ENCODE measurements at regions not wholly inside any gene's neighbourhood (a gene's known extent, or its start where the extent isn't known, plus 50 kb on each side); places are given as distances from the start of the nearest gene placed in this dataset.

DNA sequence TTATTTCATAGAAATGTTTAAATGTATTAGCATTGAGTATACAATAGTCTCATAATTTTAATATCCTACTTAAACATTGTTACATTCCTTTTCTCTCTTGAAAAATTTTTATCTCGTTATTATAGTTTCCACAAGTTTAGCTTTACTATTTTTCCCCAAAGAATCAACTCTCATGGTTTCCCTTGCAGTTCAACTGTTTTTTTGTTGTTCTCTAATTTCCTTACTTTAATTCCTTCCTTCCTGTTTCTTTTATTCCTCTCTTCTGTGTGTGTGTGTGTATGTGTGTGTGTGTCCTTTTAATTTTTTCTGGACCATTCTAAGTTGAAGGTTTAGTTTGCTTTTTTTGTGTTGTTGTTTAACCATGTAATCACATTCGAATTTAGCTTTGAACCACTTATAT is 171.1 kb downstream of the GASK1B start:
- H3K4me3 ChIP-seq (ENCODE audit: low read length), result no peak overlapping the region
- no peak overlapping the region for H3K9ac ChIP-seq (ENCODE audit: low read length)
- no peak overlapping the region for H3K4me2 ChIP-seq (ENCODE audit: low read length)
- no peak overlapping the region for H2AFZ ChIP-seq (ENCODE audit: low read depth, low read length)
- no peak overlapping the region for H3K27ac ChIP-seq (ENCODE audit: low read length)
- H3K4me1 ChIP-seq (ENCODE audit: low read length), result no peaks in the 10 kb centered on the region
- H3K79me2 ChIP-seq (ENCODE audit: low read length), result no peaks in the 10 kb centered on the region
- no peaks in the 10 kb centered on the region for H4K20me1 ChIP-seq (ENCODE audit: insufficient read depth, low read length)
- H3K27me3 ChIP-seq (ENCODE audit: low read depth, low read length), result no peaks in the 10 kb centered on the region
- TF ChIP-seq EZH2phosphoT487 (IDR thresholded peaks at IDR 0.05; ENCODE audit: low read depth) (no peak), CTCF (IDR thresholded peaks at IDR 0.05; ENCODE audit: low read depth, low read length) (no peak)
- H3K36me3 ChIP-seq (replicated peaks; ENCODE audit: low read depth, low read length), result no peaks in the 10 kb centered on the region
- H3K9me3 ChIP-seq (ENCODE audit: insufficient read depth, low read length), result no peaks in the 10 kb centered on the region

DNA sequence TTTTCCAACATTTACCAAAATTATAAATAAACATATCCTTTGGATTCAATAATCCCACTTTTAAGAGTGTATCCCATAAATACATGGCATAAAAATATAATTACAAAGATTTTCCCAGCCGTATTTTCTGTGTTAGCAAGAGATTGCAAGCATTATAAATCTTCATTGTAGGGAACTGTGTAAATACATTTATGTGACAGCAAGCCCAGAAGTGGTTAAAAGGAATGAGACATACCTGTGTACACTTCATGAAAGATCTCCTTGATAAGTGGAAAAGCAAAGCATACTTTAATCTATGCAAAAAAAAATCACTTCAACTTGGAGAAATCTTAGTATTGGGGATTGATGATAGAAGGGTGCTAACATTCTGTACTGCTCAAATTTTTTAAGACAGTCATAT is 173.1 kb downstream of the GASK1B start:
- no peaks in the 10 kb centered on the region for H3K27me3 ChIP-seq (ENCODE audit: low read depth, low read length)
- H2AFZ ChIP-seq (ENCODE audit: low read depth, low read length), result no peak overlapping the region
- no peaks in the 10 kb centered on the region for H3K36me3 ChIP-seq (replicated peaks; ENCODE audit: low read depth, low read length)
- H3K79me2 ChIP-seq (ENCODE audit: low read length), result no peaks in the 10 kb centered on the region
- no peak overlapping the region for H3K4me3 ChIP-seq (ENCODE audit: low read length)
- H3K27ac ChIP-seq (ENCODE audit: low read length), result no peak overlapping the region
- TF ChIP-seq CTCF (IDR thresholded peaks at IDR 0.05; ENCODE audit: low read depth, low read length), result no peak
- TF ChIP-seq EZH2phosphoT487 (IDR thresholded peaks at IDR 0.05; ENCODE audit: low read depth), result no peak
- no peak overlapping the region for H3K4me2 ChIP-seq (ENCODE audit: low read length)
- no peaks in the 10 kb centered on the region for H3K9me3 ChIP-seq (ENCODE audit: insufficient read depth, low read length)
- no peaks in the 10 kb centered on the region for H4K20me1 ChIP-seq (ENCODE audit: insufficient read depth, low read length)
- no peak overlapping the region for H3K9ac ChIP-seq (ENCODE audit: low read length)
- no peaks in the 10 kb centered on the region for H3K4me1 ChIP-seq (ENCODE audit: low read length)

GRCh38 chr4:157997296-157997695 is 175.5 kb downstream of the GASK1B start:
- no peaks in the 10 kb centered on the region for H3K27me3 ChIP-seq (ENCODE audit: low read depth, low read length)
- no peaks in the 10 kb centered on the region for H3K79me2 ChIP-seq (ENCODE audit: low read length)
- H3K4me1 ChIP-seq (ENCODE audit: low read length), result no peaks in the 10 kb centered on the region
- H4K20me1 ChIP-seq (ENCODE audit: insufficient read depth, low read length), result no peaks in the 10 kb centered on the region
- TF ChIP-seq EZH2phosphoT487 (IDR thresholded peaks at IDR 0.05; ENCODE audit: low read depth), result no peak
- TF ChIP-seq CTCF (IDR thresholded peaks at IDR 0.05; ENCODE audit: low read depth, low read length), result no peak
- H3K9ac ChIP-seq (ENCODE audit: low read length), result no peak overlapping the region
- H3K36me3 ChIP-seq (replicated peaks; ENCODE audit: low read depth, low read length), result no peaks in the 10 kb centered on the region
- H3K27ac ChIP-seq (ENCODE audit: low read length), result no peak overlapping the region
- no peak overlapping the region for H2AFZ ChIP-seq (ENCODE audit: low read depth, low read length)
- no peaks in the 10 kb centered on the region for H3K9me3 ChIP-seq (ENCODE audit: insufficient read depth, low read length)
- H3K4me3 ChIP-seq (ENCODE audit: low read length), result no peak overlapping the region
- H3K4me2 ChIP-seq (ENCODE audit: low read length), result no peak overlapping the region

DNA sequence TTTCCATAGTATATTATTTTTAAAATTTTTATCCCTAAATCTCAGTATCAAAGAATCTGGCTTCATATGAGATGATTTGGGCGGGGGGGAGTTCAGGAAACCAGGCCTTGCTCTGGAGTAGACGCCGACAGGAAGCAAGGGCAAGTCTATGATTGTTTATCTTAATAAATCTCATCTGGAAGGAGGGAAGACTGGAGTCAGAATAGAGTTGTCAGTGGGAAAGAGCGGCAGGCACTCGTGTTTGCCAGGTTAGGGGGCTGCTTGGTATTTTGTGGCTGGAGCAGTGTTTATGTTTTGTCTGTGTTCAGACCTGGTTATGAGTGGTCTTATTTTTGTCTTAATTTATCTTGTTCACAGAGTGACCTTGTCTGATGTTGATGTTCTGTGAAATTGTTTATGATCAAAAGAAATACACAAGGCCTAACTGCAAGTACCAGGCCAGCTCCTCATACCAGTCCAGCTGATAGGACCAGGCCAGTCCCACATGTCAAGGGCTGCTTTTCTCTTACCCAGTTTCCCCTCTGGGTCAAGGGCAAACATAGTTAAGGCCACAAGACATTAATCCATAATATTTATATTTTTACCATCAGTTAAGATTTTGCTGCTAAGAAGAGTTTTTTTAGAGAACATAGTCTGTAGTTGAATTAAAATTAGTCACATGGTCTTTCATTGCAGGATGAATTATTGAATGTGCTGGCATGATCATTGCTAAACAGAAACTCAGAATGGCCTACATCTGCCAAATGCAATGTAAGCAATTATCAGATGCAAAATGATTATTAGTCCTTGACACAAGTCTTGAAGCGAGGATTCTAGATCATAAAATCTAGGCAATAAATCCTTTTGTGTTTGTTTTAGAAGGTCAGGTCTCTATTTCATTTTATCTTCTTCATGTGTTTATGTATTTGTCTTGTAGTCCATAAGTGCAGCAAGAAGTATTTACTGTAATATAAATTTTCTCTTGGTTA is 176.5 kb downstream of the GASK1B start:
- TF ChIP-seq CTCF (IDR thresholded peaks at IDR 0.05; ENCODE audit: low read depth, low read length) (no peak), EZH2phosphoT487 (IDR thresholded peaks at IDR 0.05; ENCODE audit: low read depth) (no peak)

More for the DNA sequence above, 176.5 kb downstream of the GASK1B start:
- no peak overlapping the region for H3K27ac ChIP-seq (ENCODE audit: low read length)
- no peaks in the 10 kb centered on the region for H3K36me3 ChIP-seq (replicated peaks; ENCODE audit: low read depth, low read length)
- no peaks in the 10 kb centered on the region for H3K79me2 ChIP-seq (ENCODE audit: low read length)
- H3K4me3 ChIP-seq (ENCODE audit: low read length), result no peak overlapping the region
- H3K9me3 ChIP-seq (ENCODE audit: insufficient read depth, low read length), result no peaks in the 10 kb centered on the region
- H3K4me2 ChIP-seq (ENCODE audit: low read length), result no peak overlapping the region
- H3K4me1 ChIP-seq (ENCODE audit: low read length), result no peaks in the 10 kb centered on the region; the same call in 1 of the 2 replicates
- no peaks in the 10 kb centered on the region for H4K20me1 ChIP-seq (ENCODE audit: insufficient read depth, low read length)
- no peaks in the 10 kb centered on the region for H3K27me3 ChIP-seq (ENCODE audit: low read depth, low read length)
- no peak overlapping the region for H2AFZ ChIP-seq (ENCODE audit: low read depth, low read length)
- H3K9ac ChIP-seq (ENCODE audit: low read length), result no peak overlapping the region
